Neuron (in vitro differentiated cells): ENCODE measurements at regions not wholly inside any gene's neighbourhood (a gene's known extent, or its start where the extent isn't known, plus 50 kb on each side); places are given as distances from the start of the nearest gene placed in this dataset.
"Not testable (repeated sequence)": the region's sequence is repeated elsewhere in the genome, so short reads cannot be mapped to it uniquely, and the experiment has no call there.

ENCODE experiments used
- H2AFZ ChIP-seq: one replicate; pipeline ENCODE4 v1.6.1; 2013; ENCODE audit warnings: low read depth, mild to moderate bottlenecking, inconsistent platforms, low read length, moderate library complexity
- H3K27me3 ChIP-seq: one replicate; pipeline ENCODE4 v1.6.1; 2013; ENCODE audit warnings: low read length; ENCODE audit not compliant: insufficient read depth
- H3K36me3 ChIP-seq: one replicate; pipeline ENCODE4 v1.6.1; 2013; ENCODE audit warnings: low read length; ENCODE audit not compliant: insufficient read depth
- H3K4me1 ChIP-seq: one replicate; pipeline ENCODE4 v1.6.1; 2013; ENCODE audit warnings: low read length; ENCODE audit not compliant: insufficient read depth
- H3K4me3 ChIP-seq: 2 replicates; pipeline ENCODE4 v1.5.1; 2013; ENCODE audit warnings: mild to moderate bottlenecking, low read length, moderate library complexity
- H3K9me3 ChIP-seq: one replicate; pipeline ENCODE4 v1.6.1; 2013; ENCODE audit warnings: low read length

DNA sequence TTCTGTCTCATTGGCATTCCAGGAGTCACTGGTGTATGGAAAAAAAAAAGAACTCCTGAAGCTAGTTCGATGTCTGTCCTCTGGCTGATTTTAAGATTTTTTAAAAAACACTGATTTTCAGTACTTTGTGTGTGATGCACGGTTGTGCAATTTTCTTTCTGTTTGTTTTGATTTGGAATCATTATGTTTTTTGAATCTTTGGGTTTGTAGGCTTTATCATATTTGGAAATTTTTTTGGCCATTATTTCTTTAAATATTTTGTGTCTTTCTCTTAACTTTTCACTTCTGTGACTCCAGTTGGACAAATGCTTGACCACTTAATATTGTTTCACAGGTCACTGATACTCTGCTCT, 327.2 kb downstream of the BCKDHB start:
- Histone ChIP-seq H3K9me3 (no peaks in the 10 kb centered on the region), H2AFZ (peak overlapping the region; percentile 5), H3K36me3 (no peaks in the 10 kb centered on the region), H3K4me1 (peaks cover 16% of the 10 kb centered on the region), H3K27me3 (no peaks in the 10 kb centered on the region), H3K4me3 (no peak overlapping the region)

DNA sequence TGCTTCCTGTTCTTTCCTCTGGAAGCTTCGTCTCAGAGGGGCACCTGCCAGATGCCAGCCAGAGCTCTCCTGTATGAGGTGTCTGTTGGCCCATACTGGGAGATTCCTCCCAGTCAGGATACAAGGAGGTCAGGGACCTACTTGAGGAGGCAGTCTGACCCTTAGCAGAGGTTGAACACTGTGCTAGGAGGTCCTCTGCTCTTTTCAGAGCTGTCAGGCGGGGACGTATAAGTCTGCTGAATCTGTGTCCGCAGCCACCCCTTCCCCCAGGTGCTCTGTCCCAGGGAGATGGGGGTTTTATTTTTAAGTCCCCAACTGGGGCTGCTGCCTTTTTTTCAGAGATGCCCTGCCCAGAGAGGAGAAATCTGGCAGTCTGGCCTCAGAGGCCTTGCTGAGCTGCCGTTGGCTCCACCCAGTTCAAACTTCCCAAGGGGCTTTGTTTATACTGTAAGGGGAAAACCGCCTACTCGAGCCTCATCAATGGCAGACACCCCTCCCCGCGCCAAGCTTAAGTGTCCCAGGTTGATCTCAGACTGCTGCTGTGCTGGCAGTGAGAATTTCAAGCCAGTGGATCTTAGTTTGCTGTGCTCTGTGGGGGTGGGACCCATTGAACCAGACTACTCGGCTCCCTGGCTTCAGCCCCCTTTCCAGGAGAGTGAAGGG, 326.7 kb downstream of the BCKDHB start:
- peaks cover 11% of the 10 kb centered on the region for H3K4me1 ChIP-seq
- peak overlapping the region; percentile 5 for H2AFZ ChIP-seq
- no peaks in the 10 kb centered on the region for H3K27me3 ChIP-seq
- no peaks in the 10 kb centered on the region for H3K9me3 ChIP-seq
- no peaks in the 10 kb centered on the region for H3K36me3 ChIP-seq
- H3K4me3 ChIP-seq, result no peak overlapping the region

DNA sequence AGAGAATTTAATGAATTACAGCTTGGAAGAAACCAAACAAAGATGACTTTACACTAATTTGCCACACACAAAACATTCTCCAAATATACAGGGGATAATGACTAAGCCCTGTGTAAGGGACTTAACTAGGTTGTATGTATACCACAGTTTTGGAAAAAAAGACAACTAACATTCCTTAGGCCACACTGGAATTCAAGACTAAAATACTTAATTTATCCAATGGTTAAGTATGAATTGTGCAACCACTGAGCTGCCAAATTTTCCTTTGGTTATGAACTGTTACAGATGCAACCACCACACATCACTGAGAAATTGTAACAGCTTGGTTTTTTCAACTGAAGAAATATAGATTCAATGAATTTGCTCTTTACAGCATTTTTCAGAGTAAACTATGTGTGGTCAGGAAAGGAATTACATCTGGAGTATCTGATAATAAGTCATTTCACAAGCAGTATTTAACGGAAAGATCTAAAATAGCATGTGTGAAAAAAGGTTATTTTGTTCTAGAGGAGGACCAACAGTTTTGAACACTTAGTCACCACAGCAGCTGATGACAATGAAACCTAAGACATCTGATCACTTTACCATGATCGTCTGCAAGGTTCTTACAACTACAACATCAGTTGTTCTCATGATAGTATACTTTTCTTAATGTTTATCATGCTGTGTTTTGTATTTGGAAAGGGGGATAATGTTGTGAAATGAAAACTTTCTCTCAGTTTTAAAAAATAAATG, 318.8 kb downstream of the BCKDHB start:
- no peaks in the 10 kb centered on the region for H3K27me3 ChIP-seq
- H3K4me3 ChIP-seq, result no peak overlapping the region
- H3K36me3 ChIP-seq, result no peaks in the 10 kb centered on the region
- no peak overlapping the region for H2AFZ ChIP-seq
- H3K9me3 ChIP-seq, result peaks cover 11% of the 10 kb centered on the region
- H3K4me1 ChIP-seq, result no peaks in the 10 kb centered on the region

DNA sequence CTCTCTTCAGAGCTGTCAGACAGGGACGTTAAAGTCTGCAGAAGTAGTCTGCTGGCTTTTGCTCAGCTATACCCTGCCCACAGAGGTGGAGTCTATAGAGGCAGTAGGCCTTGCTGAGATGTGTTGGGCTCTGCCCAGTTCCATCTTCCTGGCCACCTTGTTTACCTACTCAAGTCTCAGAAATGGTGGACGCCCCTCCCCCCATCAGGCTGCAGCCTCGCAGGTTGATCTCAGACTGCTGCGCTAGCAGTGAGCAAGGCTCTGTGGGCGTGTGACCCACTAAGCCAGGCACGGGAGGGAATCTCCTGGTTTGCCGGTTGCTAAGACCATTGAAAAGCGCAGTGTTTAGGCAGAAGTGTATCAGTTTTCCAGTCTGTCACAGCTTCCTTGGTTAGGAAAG, 305.0 kb downstream of the BCKDHB start:
- H3K4me3 ChIP-seq, result no peak overlapping the region
- H3K36me3 ChIP-seq, result no peaks in the 10 kb centered on the region
- H2AFZ ChIP-seq, result no peak overlapping the region
- H3K27me3 ChIP-seq, result no peaks in the 10 kb centered on the region
- H3K9me3 ChIP-seq, result peaks cover 1% of the 10 kb centered on the region
- no peaks in the 10 kb centered on the region for H3K4me1 ChIP-seq

DNA sequence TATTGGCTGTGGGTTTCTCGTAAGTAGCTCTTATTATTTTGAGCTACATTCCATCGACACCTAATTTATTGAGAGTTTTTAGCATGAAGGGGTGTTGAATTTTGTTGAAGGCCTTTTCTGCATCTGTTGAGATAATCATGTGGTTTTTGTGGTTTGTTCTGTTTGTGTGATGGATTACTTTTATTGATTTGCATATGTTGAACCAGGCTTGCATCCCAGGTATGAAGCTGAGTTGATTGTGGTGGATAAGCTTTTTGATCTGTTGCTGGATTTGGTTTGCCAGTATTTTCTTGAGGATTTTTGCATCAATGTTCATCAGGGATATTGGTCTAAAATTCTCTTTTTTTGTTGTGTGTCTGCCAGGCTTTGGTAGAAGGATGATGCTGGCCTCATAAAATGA, 301.5 kb downstream of the BCKDHB start:
- not testable (repeated sequence) for H3K27me3 ChIP-seq, H2AFZ ChIP-seq, H3K36me3 ChIP-seq, H3K4me3 ChIP-seq, H3K4me1 ChIP-seq, H3K9me3 ChIP-seq

DNA sequence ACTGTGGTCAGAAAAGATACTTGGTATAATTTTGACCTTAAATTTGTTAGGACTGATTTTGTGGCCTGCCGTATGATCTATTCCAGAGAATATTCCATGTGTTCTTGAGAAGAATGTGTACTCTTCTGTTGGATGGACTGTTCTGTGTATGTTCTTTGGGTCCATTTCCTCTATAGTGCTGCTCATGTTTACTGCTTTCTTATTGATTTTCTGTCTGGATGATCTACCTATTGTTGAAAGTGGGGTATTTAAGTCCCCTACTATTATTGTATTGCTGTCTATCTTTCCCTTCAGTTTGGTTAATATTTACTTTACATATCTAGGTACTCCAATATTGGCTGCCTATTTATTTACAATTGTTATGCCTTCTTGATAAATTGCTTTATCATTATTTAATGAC, 298.4 kb downstream of the BCKDHB start:
- no peaks in the 10 kb centered on the region for H3K4me1 ChIP-seq
- H3K9me3 ChIP-seq, result no peaks in the 10 kb centered on the region
- H2AFZ ChIP-seq, result no peak overlapping the region
- H3K36me3 ChIP-seq, result no peaks in the 10 kb centered on the region
- no peaks in the 10 kb centered on the region for H3K27me3 ChIP-seq
- H3K4me3 ChIP-seq, result no peak overlapping the region

DNA sequence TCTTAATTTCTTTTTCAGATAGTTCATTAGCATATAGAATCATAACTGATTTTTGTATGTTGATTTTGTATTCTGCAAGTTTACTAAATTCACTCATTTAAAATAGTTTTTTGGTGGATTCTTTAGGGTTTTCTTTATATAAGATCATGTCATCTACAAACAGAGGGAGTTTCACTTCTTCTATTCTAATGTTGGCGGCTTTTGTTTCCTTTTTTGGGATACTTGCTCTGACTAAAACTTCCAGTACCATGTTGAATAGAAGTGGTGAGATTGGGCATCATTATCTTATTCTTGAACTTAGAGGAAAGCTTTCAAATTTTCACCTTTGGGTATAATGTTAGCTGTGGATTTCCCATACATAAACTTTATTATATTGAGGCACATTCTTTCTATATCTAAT, 296.9 kb downstream of the BCKDHB start:
- Histone ChIP-seq H3K9me3 (no peaks in the 10 kb centered on the region), H3K36me3 (no peaks in the 10 kb centered on the region), H3K27me3 (no peaks in the 10 kb centered on the region), H3K4me3 (no peak overlapping the region), H3K4me1 (no peaks in the 10 kb centered on the region), H2AFZ (no peak overlapping the region)

DNA sequence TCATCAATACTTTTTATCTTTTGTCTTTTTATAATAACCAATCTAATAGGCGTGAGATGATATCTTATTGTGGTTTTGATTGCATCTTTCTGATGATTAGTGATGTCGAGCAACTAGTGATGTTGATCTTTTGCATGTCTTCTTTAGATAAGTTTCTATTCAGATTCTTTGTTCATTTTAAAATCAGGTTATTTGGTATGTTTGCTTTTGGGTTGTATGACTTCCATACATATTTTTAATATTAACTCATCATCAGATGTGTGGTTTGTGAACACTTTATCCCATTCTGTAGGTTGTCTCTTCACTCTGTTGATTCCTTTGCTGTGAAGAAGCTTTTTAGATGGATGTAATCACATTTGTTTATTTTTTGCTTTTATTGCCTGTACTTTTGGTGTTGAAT, 295.8 kb downstream of the BCKDHB start:
- Histone ChIP-seq H3K36me3 (no peaks in the 10 kb centered on the region), H3K9me3 (no peaks in the 10 kb centered on the region), H3K4me1 (no peaks in the 10 kb centered on the region), H2AFZ (no peak overlapping the region), H3K4me3 (no peak overlapping the region), H3K27me3 (no peaks in the 10 kb centered on the region)
